NCI-H146 (cell line): ENCODE measurements at regions not wholly inside any gene's neighbourhood (a gene's known extent, or its start where the extent isn't known, plus 50 kb on each side); places are given as distances from the start of the nearest gene placed in this dataset.
"Not testable (repeated sequence)": the region's sequence is repeated elsewhere in the genome, so short reads cannot be mapped to it uniquely, and the experiment has no call there.

ENCODE experiments used
- DNase-seq: peaks from one replicate; lab custom pipeline; 2025; lab: John Stamatoyannopoulos, UW

GRCh38 chr4:66929748-66930147 lies 615.6 kb downstream of the CENPC start:
- no peak for DNase-seq

- not testable (repeated sequence) for DNase-seq
These were observed 616.4 kb downstream of the CENPC start for GRCh38 chr4:66928881-66929280.

- no peak for DNase-seq
These were observed 617.4 kb downstream of the CENPC start for GRCh38 chr4:66927937-66928336.

- DNase-seq = no peak
These were observed 618.6 kb downstream of the CENPC start for GRCh38 chr4:66926687-66927086.

GRCh38 chr4:66923081-66923865 lies 622.0 kb downstream of the CENPC start:
- DNase-seq = no peak

- no peak for DNase-seq
These were observed 623.9 kb downstream of the CENPC start for GRCh38 chr4:66921433-66921832.

- no peak for DNase-seq
These were observed 624.8 kb downstream of the CENPC start for GRCh38 chr4:66920514-66920913.

- no peak for DNase-seq
These were observed 633.4 kb downstream of the CENPC start for GRCh38 chr4:66911880-66912279.

- peak; percentile 37 for DNase-seq
These were observed 639.0 kb downstream of the CENPC start for GRCh38 chr4:66906314-66906713.

GRCh38 chr4:66899422-66900065 lies 645.8 kb downstream of the CENPC start:
- DNase-seq = no peak

- no peak for DNase-seq
These were observed 651.5 kb downstream of the CENPC start for GRCh38 chr4:66893807-66894206.

GRCh38 chr4:66887061-66887460 lies 658.2 kb downstream of the CENPC start:
- no peak for DNase-seq

- no peak for DNase-seq
These were observed 659.7 kb downstream of the CENPC start for GRCh38 chr4:66885501-66886165.

GRCh38 chr4:66876946-66877345 lies 668.4 kb downstream of the CENPC start:
- no peak for DNase-seq

- no peak for DNase-seq
These were observed 672.6 kb downstream of the CENPC start for GRCh38 chr4:66872661-66873060.

- DNase-seq = no peak
These were observed 681.8 kb downstream of the CENPC start for GRCh38 chr4:66863481-66863880.

GRCh38 chr4:66855956-66856355 lies 689.3 kb downstream of the CENPC start:
- no peak for DNase-seq

GRCh38 chr4:66853845-66854244 lies 691.5 kb downstream of the CENPC start:
- no peak for DNase-seq

- no peak for DNase-seq
These were observed 692.5 kb downstream of the CENPC start for GRCh38 chr4:66852843-66853242.

GRCh38 chr4:66849596-66849995 lies 695.7 kb downstream of the CENPC start:
- no peak for DNase-seq

GRCh38 chr4:66842724-66843088 lies 702.6 kb downstream of the CENPC start:
- no peak for DNase-seq

- DNase-seq = no peak
These were observed 703.1 kb downstream of the CENPC start for GRCh38 chr4:66842026-66842723.

GRCh38 chr4:66840178-66840577 lies 705.1 kb downstream of the CENPC start:
- DNase-seq = no peak
